ENCODE measurements at regions not wholly inside any gene's neighbourhood (a gene's known extent, or its start where the extent isn't known, plus 50 kb on each side); places are given as distances from the start of the nearest gene placed in this dataset.

DNA sequence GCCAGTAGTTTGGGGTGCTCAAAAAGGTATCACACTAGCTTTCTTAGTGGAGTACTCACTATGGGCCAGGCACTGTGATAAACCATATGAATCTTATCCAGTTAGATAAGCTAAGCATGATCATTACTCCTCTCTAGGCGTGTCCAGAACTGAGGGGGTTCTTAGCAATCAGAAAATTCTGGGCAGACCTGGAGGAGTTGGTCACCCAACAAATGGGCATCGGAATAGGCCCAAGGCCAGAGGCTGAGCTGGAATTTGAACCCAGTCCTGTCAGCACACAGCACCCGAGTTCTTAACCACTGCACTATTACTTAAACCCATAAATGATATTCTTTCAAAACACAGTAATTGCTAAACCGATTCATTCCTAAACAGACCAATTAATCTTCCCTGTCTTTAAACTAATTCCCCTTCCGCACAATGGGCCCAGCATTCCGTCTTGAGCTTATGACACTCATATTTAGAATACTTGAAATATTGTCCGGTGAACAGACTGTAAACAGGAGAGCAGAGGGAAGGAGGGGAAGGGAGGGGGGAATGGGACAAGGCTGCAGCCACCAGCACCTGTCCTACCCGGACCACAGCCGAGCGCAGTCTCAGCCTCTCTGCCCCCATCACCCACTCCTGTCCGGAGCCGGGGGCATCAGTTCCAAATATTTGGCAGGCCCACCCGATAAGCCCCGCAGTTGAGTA is 113.0 kb upstream of the GADD45A start:
- Histone ChIP-seq H3K27ac (peak overlapping the region; percentile 36 to 60), H3K4me3 (no peak overlapping the region), H3K27me3 (replicated peaks; ENCODE audit: insufficient read depth) (no peaks in the 10 kb centered on the region), H3K36me3 (no peaks in the 10 kb centered on the region), H3K9me3 (no peaks in the 10 kb centered on the region), H3K4me1 (ENCODE audit: control insufficient read depth in 1 of 2, low read depth in 2 of 2) (peaks cover 4 to 41% of the 10 kb centered on the region in 2 donors)
- ATAC-seq (ENCODE audit: insufficient number of reproducible peaks, low FRiP score, low read depth) (no peak), DNase-seq (ENCODE audit: low spot score) (no peak)
- TF ChIP-seq, protein P1, sequence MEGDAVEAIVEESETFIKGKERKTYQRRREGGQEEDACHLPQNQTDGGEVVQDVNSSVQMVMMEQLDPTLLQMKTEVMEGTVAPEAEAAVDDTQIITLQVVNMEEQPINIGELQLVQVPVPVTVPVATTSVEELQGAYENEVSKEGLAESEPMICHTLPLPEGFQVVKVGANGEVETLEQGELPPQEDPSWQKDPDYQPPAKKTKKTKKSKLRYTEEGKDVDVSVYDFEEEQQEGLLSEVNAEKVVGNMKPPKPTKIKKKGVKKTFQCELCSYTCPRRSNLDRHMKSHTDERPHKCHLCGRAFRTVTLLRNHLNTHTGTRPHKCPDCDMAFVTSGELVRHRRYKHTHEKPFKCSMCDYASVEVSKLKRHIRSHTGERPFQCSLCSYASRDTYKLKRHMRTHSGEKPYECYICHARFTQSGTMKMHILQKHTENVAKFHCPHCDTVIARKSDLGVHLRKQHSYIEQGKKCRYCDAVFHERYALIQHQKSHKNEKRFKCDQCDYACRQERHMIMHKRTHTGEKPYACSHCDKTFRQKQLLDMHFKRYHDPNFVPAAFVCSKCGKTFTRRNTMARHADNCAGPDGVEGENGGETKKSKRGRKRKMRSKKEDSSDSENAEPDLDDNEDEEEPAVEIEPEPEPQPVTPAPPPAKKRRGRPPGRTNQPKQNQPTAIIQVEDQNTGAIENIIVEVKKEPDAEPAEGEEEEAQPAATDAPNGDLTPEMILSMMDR (IDR thresholded peaks at IDR 0.05), result no peak

DNA sequence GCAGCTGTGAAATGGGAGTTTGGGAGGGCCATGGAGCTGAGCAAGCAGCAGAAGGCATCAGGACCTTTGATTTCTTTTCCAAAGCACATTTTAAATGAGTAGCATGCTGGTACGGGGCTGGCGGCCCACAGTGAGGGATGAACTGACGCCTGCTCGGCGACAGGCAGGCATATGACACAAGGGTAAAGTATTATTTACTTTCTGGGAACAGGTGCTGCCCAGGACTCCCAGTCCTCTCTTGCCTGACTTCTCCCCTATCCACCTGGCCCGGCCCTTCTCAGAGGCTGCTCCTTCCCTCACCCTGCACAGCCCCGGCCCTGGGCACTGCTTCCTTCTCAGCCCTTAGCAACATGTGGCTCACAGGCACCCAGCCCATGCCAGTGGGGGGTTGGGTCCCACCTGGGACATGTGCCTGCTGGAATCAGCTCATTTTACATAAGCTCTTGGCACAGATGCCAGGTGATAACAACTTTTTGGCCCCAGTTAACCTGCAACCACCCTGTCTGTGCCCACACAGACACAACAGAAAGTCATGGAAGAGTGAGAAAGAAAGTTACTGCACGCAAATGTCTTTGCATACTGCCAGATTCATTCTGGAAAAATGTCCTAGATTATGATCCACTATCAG is 112.3 kb upstream of the GADD45A start:
- DNase-seq (ENCODE audit: low spot score) (no peak), ATAC-seq (ENCODE audit: insufficient number of reproducible peaks, low FRiP score, low read depth) (no peak)
- Histone ChIP-seq H3K4me1 (ENCODE audit: control insufficient read depth in 1 of 2, low read depth in 2 of 2) (peaks cover 4 to 41% of the 10 kb centered on the region in 2 donors), H3K9me3 (no peaks in the 10 kb centered on the region), H3K4me3 (no peak overlapping the region), H3K36me3 (no peaks in the 10 kb centered on the region), H3K27me3 (replicated peaks; ENCODE audit: insufficient read depth) (no peaks in the 10 kb centered on the region), H3K27ac (peak overlapping the region; percentile 36 to 60)
- TF ChIP-seq, protein P1 (IDR thresholded peaks at IDR 0.05), result no peak

- Histone ChIP-seq H3K27me3 (replicated peaks; ENCODE audit: insufficient read depth) (no peaks in the 10 kb centered on the region), H3K9me3 (no peaks in the 10 kb centered on the region), H3K27ac (peak overlapping the region in 1 of 2 donors; percentile 60), H3K36me3 (no peaks in the 10 kb centered on the region), H3K4me3 (no peak overlapping the region), H3K4me1 (ENCODE audit: control insufficient read depth in 1 of 2, low read depth in 2 of 2) (peaks cover 4 to 41% of the 10 kb centered on the region in 2 donors)
- ATAC-seq (ENCODE audit: insufficient number of reproducible peaks, low FRiP score, low read depth) (no peak), DNase-seq (ENCODE audit: low spot score) (no peak)
- TF ChIP-seq, protein P1 (IDR thresholded peaks at IDR 0.05), result no peak
Observed at GRCh38 chr1:67573311-67573872, 111.6 kb upstream of the GADD45A start.

DNA sequence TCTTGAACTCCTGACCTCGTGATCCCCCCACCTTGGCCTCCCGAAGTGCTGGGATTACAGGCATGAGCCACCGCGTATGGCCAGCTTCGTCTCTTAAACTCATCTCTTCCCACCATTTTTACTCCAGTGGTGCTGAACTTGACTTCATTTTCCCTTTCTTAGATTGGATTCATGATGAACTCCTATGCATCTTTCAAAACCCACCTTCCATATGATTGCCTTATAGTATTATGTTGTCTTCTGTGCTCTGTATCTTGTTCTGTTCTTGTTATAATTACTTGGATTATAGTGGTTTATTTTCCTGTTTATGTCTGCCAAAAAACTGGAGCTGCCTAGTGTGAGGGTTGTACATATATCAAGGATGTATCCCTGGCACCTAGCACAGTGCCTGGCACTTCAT is 110.8 kb upstream of the GADD45A start:
- H3K27ac ChIP-seq, result no peak overlapping the region
- no peaks in the 10 kb centered on the region for H3K36me3 ChIP-seq
- TF ChIP-seq, protein P1 (IDR thresholded peaks at IDR 0.05), result no peak
- DNase-seq (ENCODE audit: low spot score) (no peak), ATAC-seq (ENCODE audit: insufficient number of reproducible peaks, low FRiP score, low read depth) (no peak)
- no peaks in the 10 kb centered on the region for H3K9me3 ChIP-seq
- H3K4me1 ChIP-seq (ENCODE audit: control insufficient read depth in 1 of 2, low read depth in 2 of 2), result peaks cover 4 to 41% of the 10 kb centered on the region in 2 donors
- no peak overlapping the region for H3K4me3 ChIP-seq
- H3K27me3 ChIP-seq (replicated peaks; ENCODE audit: insufficient read depth), result no peaks in the 10 kb centered on the region

GRCh38 chr1:67575861-67576260 is 109.1 kb upstream of the GADD45A start:
- H3K36me3 ChIP-seq, result no peaks in the 10 kb centered on the region
- H3K27ac ChIP-seq, result no peak overlapping the region
- TF ChIP-seq, protein P1 (IDR thresholded peaks at IDR 0.05), result no peak
- no peaks in the 10 kb centered on the region for H3K27me3 ChIP-seq (replicated peaks; ENCODE audit: insufficient read depth)
- no peak for ATAC-seq (ENCODE audit: insufficient number of reproducible peaks, low FRiP score, low read depth)
- peaks cover 4 to 27% of the 10 kb centered on the region in 2 donors for H3K4me1 ChIP-seq (ENCODE audit: control insufficient read depth in 1 of 2, low read depth in 2 of 2)
- no peak for DNase-seq (ENCODE audit: low spot score)
- no peaks in the 10 kb centered on the region for H3K9me3 ChIP-seq
- no peak overlapping the region for H3K4me3 ChIP-seq
